ENCODE measurements at regions not wholly inside any gene's neighbourhood (a gene's known extent, or its start where the extent isn't known, plus 50 kb on each side); places are given as distances from the start of the nearest gene placed in this dataset.
A peak's percentile ranks its signal among the peaks of the same experiment; 100 is the strongest.
"Not testable (repeated sequence)": the region's sequence is repeated elsewhere in the genome, so short reads cannot be mapped to it uniquely, and the experiment has no call there.

- TF ChIP-seq ZNF394 (tag by site-specific recombination; IDR thresholded peaks at IDR 0.05; ENCODE audit: borderline replicate concordance) = no peak
These were observed 878.8 kb upstream of the KLHL1 start (continued) for GRCh38 chr13:70987043-70987442.

GRCh38 chr13:70985371-70985770, 877.1 kb upstream of the KLHL1 start:
- H3K9me3 ChIP-seq (ENCODE audit: control insufficient read depth, insufficient read depth, low read depth, low read length) = no peaks in the 10 kb centered on the region
- ChIA-PET POLR2A (no interaction called here), CTCF (no interaction called here)
- TF ChIP-seq KLF16 (tag by site-specific recombination; IDR thresholded peaks at IDR 0.05) (no peak), ZNF341 (tag by site-specific recombination; IDR thresholded peaks at IDR 0.05; ENCODE audit: low read depth) (no peak), ZNF843 (tag by site-specific recombination; IDR thresholded peaks at IDR 0.05) (no peak), ZNF114 (tag by site-specific recombination; IDR thresholded peaks at IDR 0.05) (no peak), ZNF585B (tag by site-specific recombination; IDR thresholded peaks at IDR 0.05) (no peak), ZNF416 (tag by site-specific recombination; IDR thresholded peaks at IDR 0.05) (no peak), ZNF555 (tag by site-specific recombination; conservative IDR thresholded peaks at IDR 0.05) (no peak), ZNF701 (tag by site-specific recombination; IDR thresholded peaks at IDR 0.05) (no peak), ZNF362 (tag by site-specific recombination; IDR thresholded peaks at IDR 0.05) (no peak), TCF7L2 (IDR thresholded peaks at IDR 0.05; ENCODE audit: borderline replicate concordance, low read depth, low read length) (no peak), ZNF580 (tag by site-specific recombination; IDR thresholded peaks at IDR 0.05) (no peak), ZNF488 (tag by site-specific recombination; IDR thresholded peaks at IDR 0.05) (no peak), MZF1 (tag by site-specific recombination; IDR thresholded peaks at IDR 0.05; ENCODE audit: borderline replicate concordance) (no peak), ZNF629 (tag by site-specific recombination; IDR thresholded peaks at IDR 0.05) (no peak), ZNF169 (tag by site-specific recombination; IDR thresholded peaks at IDR 0.05) (no peak), ZNF350 (tag by site-specific recombination; IDR thresholded peaks at IDR 0.05) (no peak), ZNF398 (tag by site-specific recombination; IDR thresholded peaks at IDR 0.05) (no peak), REPIN1 (tag by site-specific recombination; IDR thresholded peaks at IDR 0.05; ENCODE audit: low read depth) (no peak), ZBTB21 (tag by site-specific recombination; IDR thresholded peaks at IDR 0.05) (no peak)
- H3K36me3 ChIP-seq (ENCODE audit: control insufficient read depth in 2 of 2, insufficient read depth in 1 of 2, low read length in 2 of 2) = no peaks in the 10 kb centered on the region
- H3K4me1 ChIP-seq (ENCODE audit: control insufficient read depth, insufficient read depth, low read length) = no peaks in the 10 kb centered on the region
- H3K27ac ChIP-seq (ENCODE audit: extremely low read depth, low read depth, low read length) = no peak overlapping the region
- H3K4me3 ChIP-seq (ENCODE audit: low read depth, low read length) = no peak overlapping the region

- H3K27ac ChIP-seq (ENCODE audit: extremely low read depth, low read depth, low read length); H3K36me3 ChIP-seq (ENCODE audit: control insufficient read depth in 2 of 2, insufficient read depth in 1 of 2, low read length in 2 of 2); POLR2A ChIA-PET; H3K4me1 ChIP-seq (ENCODE audit: control insufficient read depth, insufficient read depth, low read length); H3K4me3 ChIP-seq (ENCODE audit: low read depth, low read length); H3K9me3 ChIP-seq (ENCODE audit: control insufficient read depth, insufficient read depth, low read depth, low read length): not testable (repeated sequence)
- peak; percentile 93 for TF ChIP-seq PRDM1 (tag by site-specific recombination; IDR thresholded peaks at IDR 0.05)
- CTCF ChIA-PET = interaction anchor here (0.5 kb wide), 1 partner anchor 20 kb away, joined by 3 read pairs; no protein-coding TSS in a partner anchor
These were observed 873.0 kb upstream of the KLHL1 start for GRCh38 chr13:70981219-70981618.

All from HEK293 (cell line).